H1 (cell line): ENCODE measurements at regions not wholly inside any gene's neighbourhood (a gene's known extent, or its start where the extent isn't known, plus 50 kb on each side); places are given as distances from the start of the nearest gene placed in this dataset.

Source experiments
- CTCF ChIA-PET: fragments of 300-600 bp; sonication (Branson Sonifier 250); formaldehyde crosslinking; loops from one replicate; lab custom pipeline; 2021; ENCODE audit not compliant: partially characterized antibody; lab: Charles Lee
- POLR2A ChIA-PET: fragments of 300-600 bp; sonication (Branson Sonifier 250); formaldehyde crosslinking; loops from one replicate; lab custom pipeline; 2021; ENCODE audit warnings: inconsistent platforms; ENCODE audit not compliant: partially characterized antibody; lab: Charles Lee
- DNase-seq, 2 experiments: peaks; one replicate each; pipeline versions ENCODE4 v3.0.0 to v3.0.0-alpha.2; 2010 to 2022; ENCODE audit warnings: low spot score in 2 of 2, low read depth in 1 of 2, mixed read lengths in 1 of 2
- FAIRE-seq: peaks from 2 replicates; lab custom pipeline; 2011; peaks lifted over from hg19 to GRCh38; lab: Jason Lieb, UNC
- H2AFZ ChIP-seq: 2 replicates; pipeline ENCODE4 v1.8.1; 2012; ENCODE audit warnings: low read length, inconsistent platforms
- H2AK5ac ChIP-seq: 2 replicates; pipeline ENCODE4 v1.6.1; 2013; ENCODE audit warnings: low read depth, low read length
- H2BK120ac ChIP-seq: replicated peaks from 2 replicates; pipeline ENCODE3; 2013; ENCODE audit warnings: low read depth, low read length, inconsistent platforms
- H2BK12ac ChIP-seq: 2 replicates; pipeline ENCODE4 v1.6.1; 2013; ENCODE audit warnings: low read depth, low read length
- H2BK15ac ChIP-seq: 2 replicates; pipeline ENCODE4 v1.6.1; 2013; ENCODE audit warnings: low read length
- H2BK20ac ChIP-seq: 2 replicates; pipeline ENCODE4 v1.6.1; 2013; ENCODE audit warnings: low read length
- H2BK5ac ChIP-seq: 2 replicates; pipeline ENCODE4 v1.6.1; 2013; ENCODE audit warnings: low read depth, low read length
- H3K14ac ChIP-seq: 2 replicates; pipeline ENCODE4 v1.6.1; 2013; ENCODE audit warnings: inconsistent platforms; ENCODE audit not compliant: insufficient read length
- H3K18ac ChIP-seq: 2 replicates; pipeline ENCODE4 v1.6.1; 2013; ENCODE audit warnings: low read length; ENCODE audit errors: extremely low read depth
- H3K23ac ChIP-seq: 2 replicates; pipeline ENCODE4 v1.6.1; 2013; ENCODE audit warnings: inconsistent platforms; ENCODE audit not compliant: insufficient read length
- H3K23me2 ChIP-seq: 2 replicates; pipeline ENCODE4 v1.6.1; 2013; ENCODE audit warnings: low read depth, low read length
- H3K27ac ChIP-seq: 2 replicates; pipeline ENCODE4 v1.6.1; 2011; ENCODE audit warnings: low read depth, low read length, inconsistent platforms
- H3K27me3 ChIP-seq, 4 experiments: replicated peaks in 1 of 4; 1 replicate in 1 of 4; 2 replicates in 3 of 4; pipeline versions ENCODE4 v1.6.1 to v1.8.1; 2011 to 2013; ENCODE audit warnings: low read length in 3 of 4, mild to moderate bottlenecking in 3 of 4, inconsistent platforms in 2 of 4, mixed read lengths in 2 of 4, moderate library complexity in 1 of 4; ENCODE audit not compliant: control insufficient read depth in 3 of 4, insufficient read depth in 3 of 4; ENCODE audit errors: extremely low read depth in 1 of 4
- H3K36me3 ChIP-seq, 4 experiments: 2 replicates each; pipeline versions ENCODE4 v1.6.1 to v1.8.1; 2011 to 2013; ENCODE audit warnings: mild to moderate bottlenecking in 4 of 4, low read length in 3 of 4, moderate library complexity in 2 of 4, control low read depth in 1 of 4, inconsistent platforms in 1 of 4; ENCODE audit not compliant: insufficient read depth in 4 of 4, control insufficient read depth in 2 of 4
- H3K4ac ChIP-seq: replicated peaks from 2 replicates; pipeline ENCODE3; 2013; ENCODE audit warnings: low read length, low read depth, mixed read lengths, inconsistent platforms; ENCODE audit not compliant: insufficient read length
- H3K4me1 ChIP-seq, 4 experiments: replicated peaks in 1 of 4; 1 replicate in 1 of 4; 2 replicates in 3 of 4; pipeline versions ENCODE4 v1.6.1 to v1.8.1; 2011 to 2013; ENCODE audit warnings: low read length in 3 of 4, inconsistent platforms in 2 of 4, mixed read lengths in 1 of 4; ENCODE audit not compliant: insufficient read depth in 4 of 4, control insufficient read depth in 3 of 4
- H3K4me2 ChIP-seq, 2 experiments: 2 replicates each; pipeline versions ENCODE4 v1.6.1 to v1.8.1; 2011 to 2013; ENCODE audit warnings: low read depth in 2 of 2, low read length in 2 of 2, control low read depth in 1 of 2, inconsistent platforms in 1 of 2, mild to moderate bottlenecking in 1 of 2; ENCODE audit not compliant: insufficient read depth in 1 of 2
- H3K4me3 ChIP-seq, 4 experiments: fragments of 200-600, 300-600 bp in 1 of 4; sonication (generic), shearing (Covaris generic), sonication (Bioruptor Twin) in 1 of 4; 2 replicates each; pipeline versions ENCODE4 v1.5.1 to v1.8.1; 2011 to 2016; ENCODE audit warnings: low read length in 4 of 4, low read depth in 3 of 4, control low read depth in 2 of 4, inconsistent platforms in 2 of 4, mild to moderate bottlenecking in 2 of 4, mixed read lengths in 1 of 4, moderate library complexity in 1 of 4; ENCODE audit not compliant: insufficient read depth in 2 of 4; ENCODE audit errors: extremely low read depth in 1 of 4
- H3K56ac ChIP-seq: replicated peaks from 2 replicates; pipeline ENCODE3; 2013; ENCODE audit warnings: low read depth, mild to moderate bottlenecking, mixed read lengths, low read length, inconsistent platforms; ENCODE audit not compliant: insufficient read length
- H3K79me1 ChIP-seq: 2 replicates; pipeline ENCODE4 v1.6.1; 2013; ENCODE audit warnings: low read depth, low read length, control low read depth
- H3K79me2 ChIP-seq, 2 experiments: 2 replicates each; pipeline versions ENCODE4 v1.6.1 to v1.8.1; 2012 to 2013; ENCODE audit warnings: low read length in 2 of 2, mild to moderate bottlenecking in 2 of 2, inconsistent platforms in 1 of 2; ENCODE audit not compliant: insufficient read depth in 2 of 2, control insufficient read depth in 1 of 2
- H3K9ac ChIP-seq, 4 experiments: replicated peaks in 1 of 4; 1 replicate in 1 of 4; 2 replicates in 3 of 4; pipeline versions ENCODE4 v1.6.1 to v1.8.1; 2011 to 2013; ENCODE audit warnings: low read depth in 3 of 4, low read length in 3 of 4, control low read depth in 2 of 4, mild to moderate bottlenecking in 2 of 4, moderate library complexity in 2 of 4, inconsistent platforms in 1 of 4; ENCODE audit errors: extremely low read depth in 1 of 4
- H3K9me3 ChIP-seq, 2 experiments: 2 replicates each; pipeline versions ENCODE4 v1.6.1 to v1.8.1; 2012 to 2013; ENCODE audit warnings: mild to moderate bottlenecking in 2 of 2, moderate library complexity in 2 of 2, control low read depth in 1 of 2, inconsistent platforms in 1 of 2, low read depth in 1 of 2, low read length in 1 of 2, mixed read lengths in 1 of 2; ENCODE audit not compliant: insufficient read depth in 2 of 2
- H4K20me1 ChIP-seq, 2 experiments: replicated peaks in 1 of 2; 2 replicates each; pipeline versions ENCODE3 to v1.8.1; 2011 to 2013; ENCODE audit warnings: inconsistent platforms in 2 of 2, low read length in 2 of 2, mild to moderate bottlenecking in 1 of 2; ENCODE audit not compliant: insufficient read depth in 2 of 2, control insufficient read depth in 1 of 2
- H4K5ac ChIP-seq: 2 replicates; pipeline ENCODE4 v1.6.1; 2013; ENCODE audit warnings: low read length, low read depth, mixed read lengths, inconsistent platforms; ENCODE audit not compliant: insufficient read length
- H4K8ac ChIP-seq: 2 replicates; pipeline ENCODE4 v1.8.0; 2013; ENCODE audit warnings: mild to moderate bottlenecking, moderate library complexity, low read length, inconsistent platforms; ENCODE audit not compliant: insufficient read depth; ENCODE audit errors: extremely low read depth
- H4K91ac ChIP-seq: replicated peaks from 2 replicates; pipeline ENCODE3; 2013; ENCODE audit warnings: low read length, mixed read lengths, inconsistent platforms; ENCODE audit not compliant: insufficient read length
- CEBPB ChIP-seq: IDR thresholded peaks from 2 replicates; pipeline ENCODE4 v1.6.1; 2012; ENCODE audit warnings: low read depth, low read length
- EGR1 ChIP-seq: IDR thresholded peaks from 2 replicates; pipeline ENCODE4 v1.6.1; 2011; ENCODE audit warnings: low read depth, low read length, borderline replicate concordance
- EZH2 ChIP-seq: fragments of 200-600 bp; sonication (generic); IDR thresholded peaks from 2 replicates; pipeline ENCODE4 v1.7.1; 2012; ENCODE audit warnings: low read depth, mild to moderate bottlenecking, moderate library complexity, low read length, inconsistent platforms; ENCODE audit not compliant: severe bottlenecking
- KDM4A ChIP-seq: IDR thresholded peaks from one replicate; pipeline ENCODE4 v1.7.1; 2012; ENCODE audit warnings: low read depth, mild to moderate bottlenecking, moderate library complexity, low read length, inconsistent platforms; ENCODE audit not compliant: severe bottlenecking
- POLR2AphosphoS5 ChIP-seq: IDR thresholded peaks from 2 replicates; pipeline ENCODE4 v1.6.1; 2011; ENCODE audit warnings: low read depth, low read length
- RXRA ChIP-seq: IDR thresholded peaks from 2 replicates; pipeline ENCODE4 v1.6.1; 2011; ENCODE audit warnings: low read depth, mild to moderate bottlenecking, low read length, moderate library complexity; ENCODE audit not compliant: insufficient read depth
- ZNF274 ChIP-seq: IDR thresholded peaks from 2 replicates; pipeline ENCODE4 v1.7.0; 2012; ENCODE audit warnings: low read length, borderline replicate concordance; ENCODE audit errors: extremely low read depth

- Histone ChIP-seq H3K4me2 (no peak overlapping the region), H4K91ac (no peak overlapping the region), H2BK120ac (no peak overlapping the region), H3K9me3 (no peaks in the 10 kb centered on the region), H3K9ac (no peak overlapping the region), H3K4ac (no peak overlapping the region), H3K36me3 (no peaks in the 10 kb centered on the region), H3K56ac (no peak overlapping the region), H3K79me2 (no peaks in the 10 kb centered on the region), H2BK12ac (no peak overlapping the region), H3K14ac (no peak overlapping the region), H2BK20ac (no peak overlapping the region), H4K5ac (no peak overlapping the region), H3K27me3 (no peaks in the 10 kb centered on the region), H3K23ac (no peak overlapping the region), H2AFZ (no peak overlapping the region), H4K8ac (no peak overlapping the region), H3K4me3 (no peak overlapping the region), H4K20me1 (no peaks in the 10 kb centered on the region), H2BK15ac (no peak overlapping the region), H3K23me2 (no peaks in the 10 kb centered on the region), H3K4me1 (no peaks in the 10 kb centered on the region), H2AK5ac (no peak overlapping the region), H2BK5ac (no peak overlapping the region), H3K79me1 (no peaks in the 10 kb centered on the region), H3K18ac (no peak overlapping the region), H3K27ac (no peak overlapping the region)
- no peak for TF ChIP-seq ZNF274
- TF ChIP-seq RXRA, result no peak
- no peak for TF ChIP-seq EZH2
- TF ChIP-seq EGR1, result no peak
- no peak for TF ChIP-seq POLR2AphosphoS5
- TF ChIP-seq KDM4A, result no peak
- TF ChIP-seq CEBPB, result no peak
- ChIA-PET POLR2A (no interaction called here), CTCF (interaction anchor here (0.5 kb wide), 1 partner anchor 347 kb away, joined by 3 read pairs; no protein-coding TSS in a partner anchor)
- FAIRE-seq (no peak), DNase-seq (no peak)
Observed at GRCh38 chr14:41489315-41489972, 117.2 kb upstream of the LRFN5 start.
